HG02852 (cell line): ENCODE measurements at regions not wholly inside any gene's neighbourhood (a gene's known extent, or its start where the extent isn't known, plus 50 kb on each side); places are given as distances from the start of the nearest gene placed in this dataset.

Experiments
- ATAC-seq: cut with Tn5 transposase; IDR thresholded peaks from one replicate; pipeline ENCODE4 v1.9.1; 2021; ENCODE audit warnings: mild to moderate bottlenecking, moderate library complexity; ENCODE audit not compliant: unreplicated experiment

DNA sequence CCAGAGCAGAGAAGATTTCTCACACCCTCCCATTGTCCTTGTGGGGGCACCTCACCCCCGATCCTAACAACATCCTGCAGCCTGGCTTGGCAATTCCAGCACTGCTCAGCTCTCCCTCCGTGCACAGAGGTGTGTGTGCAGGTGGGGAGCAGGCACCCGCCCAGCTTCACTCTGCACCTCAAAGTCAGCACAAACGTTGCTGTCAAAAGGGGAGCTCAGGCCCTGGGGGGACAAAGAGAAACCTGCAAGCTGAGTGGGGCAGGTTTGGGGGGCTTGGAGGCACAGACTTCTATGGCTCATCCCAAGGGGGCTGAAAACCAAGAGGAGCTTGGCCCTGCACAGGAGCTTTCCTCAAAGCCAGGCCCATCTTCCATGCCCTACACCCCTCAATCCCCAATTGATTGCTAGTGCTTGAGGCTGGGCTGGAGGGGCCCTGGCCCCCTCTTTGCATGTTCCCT is 231.9 kb upstream of the TNRC6C start:
- no peak for ATAC-seq

DNA sequence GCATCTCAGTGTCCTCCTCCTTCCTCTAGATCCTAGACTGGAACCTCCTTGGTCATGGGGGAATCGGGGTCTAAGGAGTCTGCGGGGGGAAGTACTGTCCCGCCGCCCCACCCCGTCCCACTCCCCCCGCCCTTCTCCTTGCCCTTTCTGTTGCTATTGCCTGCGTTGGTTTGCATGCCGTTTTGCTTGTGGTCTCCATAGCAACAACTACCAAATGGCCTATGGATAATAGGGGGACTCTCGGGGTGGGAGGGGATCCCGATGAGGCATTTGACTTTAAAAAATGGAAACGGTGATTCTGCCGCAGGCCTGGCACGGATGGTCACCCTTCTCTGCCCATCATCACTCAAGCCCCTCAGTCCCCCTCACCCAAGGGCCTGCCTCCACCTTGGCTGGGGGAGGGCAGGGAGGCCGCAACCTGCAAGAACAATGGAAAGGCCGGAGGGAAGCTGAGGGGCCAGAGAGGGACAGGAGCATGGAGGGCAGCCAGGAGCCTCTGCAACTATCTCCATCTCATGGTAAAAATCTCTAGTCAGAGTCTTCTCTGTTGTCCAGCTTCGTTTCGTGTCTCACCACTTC is 231.4 kb upstream of the TNRC6C start:
- no peak for ATAC-seq

- no peak for ATAC-seq
Observed at GRCh38 chr17:77728474-77728795, 230.1 kb upstream of the TNRC6C start.

DNA sequence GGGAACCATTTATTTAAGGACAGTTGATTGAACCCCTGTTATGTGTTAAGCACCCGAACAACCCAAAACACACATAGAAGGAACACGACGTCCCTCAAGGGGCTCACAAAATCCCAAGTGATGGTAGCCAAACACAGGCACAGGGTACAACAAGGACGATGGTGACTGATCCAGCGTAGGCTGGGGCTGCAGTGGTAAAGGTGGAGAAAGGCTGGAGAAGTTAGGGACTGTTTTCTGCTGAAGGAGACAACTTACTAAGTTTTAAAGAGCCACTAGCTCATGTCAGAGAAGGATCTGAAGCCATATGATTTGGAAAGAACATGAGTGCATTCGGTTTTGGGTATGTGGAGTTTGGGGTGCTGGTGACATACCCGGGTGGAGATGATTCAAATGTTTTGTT is 229.6 kb upstream of the TNRC6C start:
- ATAC-seq, result no peak

DNA sequence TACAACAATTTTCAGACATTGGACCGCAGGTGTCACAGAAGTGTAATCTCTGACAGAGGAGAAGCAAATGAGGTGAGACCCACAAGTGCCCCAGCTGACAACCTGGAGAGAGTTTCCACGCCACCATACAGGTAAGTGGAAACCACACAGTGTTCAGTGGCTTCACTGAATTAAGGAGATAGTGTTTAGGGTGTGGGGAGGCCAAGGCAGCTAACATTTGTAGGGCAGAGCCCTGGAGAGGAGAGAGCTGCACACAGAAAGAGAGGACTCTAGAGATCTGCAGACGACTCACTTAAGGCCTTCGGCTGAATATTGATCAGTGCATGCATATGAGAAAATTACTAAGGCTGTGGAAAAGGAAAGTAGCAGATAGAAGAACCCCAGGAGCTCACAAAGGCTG is 228.9 kb upstream of the TNRC6C start:
- ATAC-seq, result no peak

DNA sequence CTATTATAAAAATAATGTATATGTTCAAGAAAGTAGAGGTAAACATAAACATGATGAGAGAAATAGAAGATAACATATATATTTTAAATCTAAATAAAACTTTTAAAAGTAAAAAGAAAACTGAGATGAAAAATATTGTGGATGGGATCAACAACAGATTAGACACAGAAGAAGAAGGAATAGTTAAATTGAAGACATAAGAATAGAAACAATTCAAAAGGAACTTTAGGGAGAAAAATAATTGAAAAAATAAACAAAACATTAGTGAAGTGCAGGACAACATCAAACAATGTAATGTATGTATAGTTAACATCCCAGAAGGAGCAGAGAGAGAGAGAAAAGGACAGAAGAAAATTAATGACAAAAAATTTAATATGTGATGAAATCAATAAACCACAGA is 228.1 kb upstream of the TNRC6C start:
- ATAC-seq, result no peak

DNA sequence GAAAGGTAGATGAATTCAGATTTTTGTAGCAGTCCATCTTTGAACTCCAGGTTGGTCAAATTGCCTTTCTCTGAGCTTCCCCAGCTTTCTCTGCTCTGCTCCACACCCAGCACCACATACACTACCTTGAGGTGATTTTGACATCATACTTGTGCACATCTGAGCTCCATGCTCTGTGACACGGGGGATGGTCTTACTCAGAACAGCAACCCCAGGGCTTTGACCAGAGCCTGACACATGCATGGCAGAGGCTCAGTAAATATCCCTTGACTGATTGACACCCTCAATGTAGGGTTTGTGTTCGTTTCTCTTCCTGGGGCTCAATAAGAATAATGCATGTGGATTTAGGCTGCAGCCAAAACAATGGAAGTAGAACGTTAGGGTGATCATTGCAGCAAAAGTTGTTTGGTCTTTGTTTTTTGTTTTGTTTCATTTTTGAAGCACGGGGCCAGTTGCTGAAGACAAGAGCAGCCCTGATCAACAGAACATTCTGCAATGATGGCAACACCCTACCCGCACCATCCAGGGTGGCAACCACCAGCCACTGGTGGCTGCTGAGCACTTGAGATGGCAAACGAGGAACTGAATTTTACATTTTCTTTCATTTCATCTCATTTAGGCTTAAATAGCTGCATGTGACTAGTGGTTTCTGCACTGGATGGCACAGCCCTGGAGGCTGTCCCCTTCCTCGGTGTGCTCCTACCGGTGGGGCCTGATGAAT is 224.8 kb upstream of the TNRC6C start:
- ATAC-seq, result no peak

DNA sequence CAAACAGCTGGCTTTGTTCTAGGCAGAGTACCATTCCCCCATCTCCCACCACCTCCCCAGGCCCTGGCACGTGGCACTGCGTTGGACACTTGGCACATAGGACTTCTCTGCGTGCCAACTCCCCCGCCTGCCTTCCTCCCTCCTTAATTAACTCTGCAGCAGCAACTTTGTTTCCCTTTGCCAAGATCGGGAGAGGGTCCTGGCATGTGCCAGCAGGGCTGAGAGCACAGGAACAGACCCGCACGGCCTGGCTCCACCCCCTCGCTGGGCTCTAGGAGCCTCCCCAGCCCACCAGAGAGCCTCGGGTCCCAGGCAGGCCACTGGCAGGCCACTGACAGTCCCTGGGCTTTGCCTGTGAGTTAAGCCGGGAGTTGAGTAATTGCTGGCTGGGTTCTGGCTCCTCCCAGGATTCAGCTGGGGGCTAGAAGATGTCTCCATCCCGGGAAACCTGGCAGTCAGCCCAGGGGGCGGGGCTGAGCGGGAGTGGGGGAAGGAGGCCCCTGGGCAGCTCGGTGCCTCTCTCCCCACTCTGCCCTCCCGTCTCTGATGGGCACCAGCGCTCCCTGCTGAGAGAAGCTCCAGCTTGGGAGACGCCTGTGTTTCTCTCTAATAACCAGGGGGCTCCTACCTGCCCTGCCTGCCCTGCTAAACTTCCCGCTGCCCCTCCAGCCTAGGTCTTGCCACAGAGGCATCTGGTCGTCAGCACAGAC is 224.0 kb upstream of the TNRC6C start:
- no peak for ATAC-seq

DNA sequence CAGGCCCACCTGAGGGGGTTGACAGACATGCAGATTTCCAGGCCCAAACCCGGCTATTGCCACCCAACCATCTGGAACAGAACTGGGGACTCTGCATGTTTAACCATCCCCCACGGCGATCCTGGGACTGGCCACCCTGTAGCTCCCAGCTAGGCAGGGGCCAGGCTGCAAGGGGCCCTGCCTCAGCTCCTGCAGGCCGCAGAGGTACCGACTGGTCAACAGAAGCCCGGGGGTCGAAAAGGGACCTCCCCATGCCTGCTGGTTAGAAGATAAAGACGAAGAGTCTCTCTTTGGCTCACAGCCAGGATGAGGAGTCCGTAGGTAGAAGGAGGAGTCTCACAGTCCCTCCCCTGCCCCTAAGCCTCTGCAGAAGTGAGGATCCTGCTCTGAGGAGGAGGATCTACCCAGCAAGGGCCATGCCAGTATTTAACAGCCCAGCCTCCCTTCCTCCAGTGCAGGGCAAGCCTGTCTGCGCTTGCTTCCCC is 223.4 kb upstream of the TNRC6C start:
- ATAC-seq, result no peak

DNA sequence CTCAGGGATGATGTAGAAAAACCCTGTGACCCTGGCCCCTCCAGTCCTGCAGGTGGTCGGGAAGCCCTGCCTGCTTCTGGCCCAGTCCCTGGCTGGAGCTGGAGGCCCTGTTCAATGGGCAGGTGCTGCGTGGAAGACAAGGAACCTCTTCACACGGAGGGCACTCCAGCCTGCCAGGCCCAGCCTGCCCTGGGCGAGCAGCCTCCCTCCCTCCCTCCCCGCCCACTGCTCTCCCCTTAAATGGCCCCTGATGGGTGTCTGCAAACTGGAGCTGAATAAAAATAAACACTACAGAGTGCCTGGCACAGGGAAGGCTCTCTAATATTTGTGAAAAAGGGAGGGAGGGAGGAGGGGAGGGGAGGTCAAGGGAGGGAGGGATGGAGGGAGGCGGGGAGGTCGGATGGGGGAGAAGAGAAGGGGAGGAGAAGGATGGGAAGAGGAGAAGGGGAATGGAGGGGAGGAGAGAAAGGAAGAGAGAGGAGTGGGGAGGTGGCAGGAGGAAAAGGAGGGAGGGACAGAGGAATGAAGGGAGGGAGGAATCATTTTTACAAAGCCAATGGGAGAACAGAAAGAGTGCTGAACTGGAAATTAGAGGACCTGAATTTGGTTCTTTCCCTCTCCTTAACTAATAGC is 222.8 kb upstream of the TNRC6C start:
- no peak for ATAC-seq

GRCh38 chr17:77736199-77736585 is 222.3 kb upstream of the TNRC6C start:
- ATAC-seq, result no peak

GRCh38 chr17:77736721-77737120 is 221.8 kb upstream of the TNRC6C start:
- ATAC-seq, result no peak

DNA sequence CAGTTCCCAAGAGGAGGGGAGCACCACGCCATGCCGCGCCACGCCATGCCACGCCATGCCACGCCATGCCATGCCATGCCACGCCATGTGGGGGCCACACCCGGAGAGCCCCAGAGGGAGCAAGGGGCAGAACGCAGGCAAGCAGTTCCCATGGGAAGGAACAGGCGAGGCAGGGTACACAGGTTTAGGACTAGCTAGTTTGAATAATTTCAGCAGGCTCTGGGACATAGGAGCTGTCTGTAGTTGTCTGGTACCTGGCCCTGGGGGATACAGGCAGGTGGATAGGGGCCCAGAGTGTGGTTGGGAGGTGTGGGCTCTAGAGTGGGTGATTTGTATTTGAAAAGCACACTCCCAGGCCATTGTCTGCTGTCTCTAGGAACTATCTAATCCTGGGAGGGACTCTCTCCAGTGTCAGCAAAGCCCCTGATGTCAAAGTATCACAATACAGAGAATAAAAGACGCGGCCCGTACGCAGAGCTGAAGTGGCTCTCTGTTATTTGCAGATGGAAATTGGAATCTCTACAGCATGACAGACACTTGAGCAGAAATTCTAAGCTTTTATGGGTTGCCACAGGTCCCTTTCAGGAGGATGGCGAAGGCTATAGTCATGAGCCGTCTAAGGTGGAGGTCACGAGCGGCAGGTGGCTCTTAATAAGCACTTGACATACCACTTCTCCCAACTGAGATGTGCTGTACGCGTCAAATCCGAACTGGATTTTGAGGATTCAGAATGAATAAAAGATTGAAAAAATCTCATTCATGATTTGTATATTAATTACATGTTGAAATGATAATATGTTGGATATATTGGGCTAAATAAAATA is 220.8 kb upstream of the TNRC6C start:
- ATAC-seq, result no peak

DNA sequence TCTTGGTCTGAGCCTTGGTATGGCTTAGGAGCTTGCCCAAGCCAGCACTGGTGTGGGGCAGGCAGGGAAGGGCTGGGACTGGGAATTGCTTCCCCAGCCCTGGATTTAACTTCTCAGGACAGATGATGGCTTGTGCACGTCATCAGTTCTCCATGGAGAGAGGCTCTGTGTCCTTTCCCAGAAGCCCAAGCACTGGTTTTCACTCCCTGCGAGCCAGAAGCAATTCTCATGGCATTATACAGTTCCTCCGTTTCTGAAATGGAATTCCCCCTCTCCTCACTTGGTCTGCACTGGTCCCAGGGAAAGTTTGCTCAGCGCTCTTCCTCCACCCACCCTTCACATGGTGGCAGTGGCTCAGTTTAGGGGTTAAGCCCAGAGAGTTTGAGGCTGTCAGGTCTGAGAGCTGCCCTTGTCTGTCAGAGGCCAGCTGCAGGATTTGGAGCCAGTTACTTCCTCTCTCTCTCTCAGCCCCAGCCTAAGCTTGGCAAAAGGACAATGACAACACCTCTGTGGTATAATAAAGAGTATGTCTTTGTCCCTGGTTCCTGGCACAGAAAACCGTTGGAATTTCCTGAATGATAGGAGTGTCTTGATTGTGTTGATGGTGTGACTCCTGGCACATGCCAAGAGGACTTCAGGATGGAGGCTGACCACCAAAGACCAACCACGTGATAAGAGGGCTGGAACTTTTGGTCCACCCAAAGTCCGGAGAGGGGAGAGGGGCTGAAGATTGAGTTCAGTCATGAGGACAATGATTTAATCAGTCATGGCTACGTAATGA is 219.6 kb upstream of the TNRC6C start:
- no peak for ATAC-seq

GRCh38 chr17:77740481-77740880 is 218.0 kb upstream of the TNRC6C start:
- no peak for ATAC-seq

DNA sequence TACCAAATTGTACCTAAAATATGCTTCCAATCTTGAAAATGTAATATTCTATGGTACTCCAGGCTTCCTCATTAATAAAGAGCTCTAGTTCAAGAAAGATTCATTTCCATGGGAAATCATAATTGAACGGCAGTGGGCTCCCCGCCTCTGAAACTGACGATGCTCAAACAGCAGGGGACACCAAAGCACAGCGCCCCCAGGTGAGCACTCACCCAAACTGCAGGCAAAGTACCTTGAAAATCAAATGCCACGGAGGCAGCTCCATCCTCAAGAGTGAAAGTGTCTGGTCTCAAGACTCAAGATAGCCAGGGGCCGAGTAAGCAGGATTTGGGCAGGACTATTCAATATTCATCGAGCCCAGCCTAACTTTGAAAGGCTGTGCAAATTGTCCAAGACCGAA is 217.4 kb upstream of the TNRC6C start:
- no peak for ATAC-seq

DNA sequence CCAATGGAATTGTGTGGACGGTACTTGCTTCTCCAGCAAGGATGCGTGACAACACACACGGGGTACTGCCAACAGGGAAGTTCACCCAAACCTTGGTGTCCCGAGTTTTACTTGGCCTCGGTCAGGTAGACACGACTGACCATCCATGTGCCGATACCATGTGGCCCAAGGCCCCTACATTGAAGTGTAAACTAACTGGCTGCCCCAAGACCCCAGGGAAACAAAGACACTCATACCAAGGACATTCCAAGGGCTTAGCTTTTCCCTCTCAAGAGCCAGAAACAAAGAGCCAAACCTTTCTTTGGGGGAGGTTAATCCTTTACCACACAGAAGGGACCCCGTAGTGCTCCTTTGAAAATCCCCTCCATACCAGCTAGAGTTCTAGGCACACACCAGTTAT is 215.9 kb upstream of the TNRC6C start:
- ATAC-seq, result no peak

GRCh38 chr17:77744066-77744988 is 214.2 kb upstream of the TNRC6C start:
- no peak for ATAC-seq

DNA sequence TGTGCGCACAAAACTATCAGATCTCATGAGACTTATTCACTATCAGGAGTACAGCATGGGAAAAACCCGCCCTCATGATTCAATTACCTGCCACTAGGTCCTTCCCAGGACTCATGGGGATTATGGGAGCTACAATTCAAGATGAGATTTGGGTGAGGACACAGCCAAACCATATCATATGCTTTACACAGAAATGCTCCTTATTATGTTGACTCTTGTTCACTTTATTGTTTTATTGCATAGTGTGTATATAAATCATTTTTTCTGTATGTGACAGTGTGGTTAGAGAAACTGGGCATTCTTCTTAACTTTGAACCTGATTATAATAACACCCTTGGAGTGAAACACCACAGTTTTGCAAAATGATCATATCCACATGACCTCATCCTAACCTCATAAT is 212.8 kb upstream of the TNRC6C start:
- no peak for ATAC-seq
